Panc1 (cell line): ENCODE measurements at regions not wholly inside any gene's neighbourhood (a gene's known extent, or its start where the extent isn't known, plus 50 kb on each side); places are given as distances from the start of the nearest gene placed in this dataset.

Experiments
- CTCF ChIP-seq: fragments of 450-650 bp; IDR thresholded peaks from 2 replicates; pipeline ENCODE4 v1.5.1; 2017; ENCODE audit warnings: mild to moderate bottlenecking
- POLR2AphosphoS5 ChIP-seq: IDR thresholded peaks from 2 replicates; pipeline ENCODE4 v1.6.1; 2012; ENCODE audit warnings: mild to moderate bottlenecking, low read depth, low read length, moderate library complexity
- REST ChIP-seq, 2 experiments: IDR thresholded peaks; 2 replicates each; pipeline ENCODE4 v1.6.1; 2011 to 2012; ENCODE audit warnings: low read depth in 2 of 2, control low read depth in 1 of 2, low read length in 1 of 2, mild to moderate bottlenecking in 1 of 2, moderate library complexity in 1 of 2; ENCODE audit not compliant: insufficient read depth in 1 of 2
- SIN3A ChIP-seq: IDR thresholded peaks from 2 replicates; pipeline ENCODE4 v1.6.1; 2012; ENCODE audit warnings: low read depth, mild to moderate bottlenecking, low read length, moderate library complexity, borderline replicate concordance; ENCODE audit not compliant: insufficient read depth
- TCF7L2 ChIP-seq: IDR thresholded peaks from 2 replicates; pipeline ENCODE4 v1.6.1; 2011; ENCODE audit warnings: mild to moderate bottlenecking, low read depth, low read length, inconsistent platforms

GRCh38 chr4:184924516-184924915 lies 93.8 kb upstream of the HELT start:
- no peak for TF ChIP-seq REST (IDR thresholded peaks at IDR 0.05; ENCODE audit: insufficient read depth in 1 of 2, low read depth in 2 of 2, low read length in 1 of 2)
- no peak for TF ChIP-seq CTCF
- TF ChIP-seq POLR2AphosphoS5 = no peak
- no peak for TF ChIP-seq SIN3A
- no peak for TF ChIP-seq TCF7L2
